ENCODE measurements at regions not wholly inside any gene's neighbourhood (a gene's known extent, or its start where the extent isn't known, plus 50 kb on each side); places are given as distances from the start of the nearest gene placed in this dataset.

GRCh38 chr4:93891244-93891643 is 62.7 kb downstream of the ATOH1 start:
- 64% methylated on average over 2 of the region's 2 CpGs for WGBS (ENCODE audit: insufficient coverage, insufficient replicate concordance, low lambda C conversion rate, missing lambda C conversion rate)
- intact Hi-C loops (cut with micrococcal nuclease; ENCODE audit: unreplicated experiment) (no loop called here), in situ Hi-C loops (cut with MboI) (loop anchor here (10.0 kb wide), 1 partner anchor 234 kb away; no protein-coding TSS in a partner anchor)
- ChIA-PET SMC1A (ENCODE audit: uncharacterized antibody, unreplicated experiment) (interaction anchor here (1.0 kb wide), 1 partner anchor 9 kb away, joined by 3 read pairs; no protein-coding TSS in a partner anchor), CTCF (no interaction called here), POLR2A (no interaction called here), RAD21 (ENCODE audit: unreplicated experiment) (interaction anchor here (1.7 kb wide), 1 partner anchor 11 kb away, joined by 4 read pairs; no protein-coding TSS in a partner anchor)
- H3K36me3 ChIP-seq (ENCODE audit: control insufficient read depth in 2 of 2, insufficient read depth in 2 of 2, low read length in 1 of 2) = no peaks in the 10 kb centered on the region
- no peak overlapping the region for H3K4me2 ChIP-seq (ENCODE audit: control insufficient read depth, insufficient read depth)
- H3K27me3 ChIP-seq (replicated peaks in 1 of 2; ENCODE audit: control insufficient read depth in 2 of 2, insufficient read depth in 2 of 2, low read length in 1 of 2) = no peaks in the 10 kb centered on the region
- no peak overlapping the region for H3K9ac ChIP-seq (ENCODE audit: control insufficient read depth, insufficient read depth, low read length)
- no peak for TF ChIP-seq RBBP5 (conservative IDR thresholded peaks at IDR 0.05)
- no peak for TF ChIP-seq SMAD5 (IDR thresholded peaks at IDR 0.05; ENCODE audit: low read depth)
- TF ChIP-seq IKZF2 (IDR thresholded peaks at IDR 0.05) = no peak
- no peak for TF ChIP-seq PAX8 (IDR thresholded peaks at IDR 0.05)
- TF ChIP-seq ATF7 (IDR thresholded peaks at IDR 0.05; ENCODE audit: low read depth) = no peak
- no peak for TF ChIP-seq SPI1 (IDR thresholded peaks at IDR 0.05; ENCODE audit: borderline replicate concordance, insufficient read depth, low read depth, low read length)
- TF ChIP-seq USF1 (IDR thresholded peaks at IDR 0.05; ENCODE audit: borderline replicate concordance, extremely low read length, insufficient read depth, low read depth, low read length) = no peak
- TF ChIP-seq TCF12 (IDR thresholded peaks at IDR 0.05; ENCODE audit: low read depth, low read length) = no peak
- no peak for TF ChIP-seq RCOR1 (conservative IDR thresholded peaks at IDR 0.05; ENCODE audit: low read depth, low read length)
- no peak for TF ChIP-seq IRF4 (IDR thresholded peaks at IDR 0.05; ENCODE audit: low read depth, low read length)
- TF ChIP-seq ASH2L (IDR thresholded peaks at IDR 0.05; ENCODE audit: borderline replicate concordance, low read depth) = no peak
- TF ChIP-seq ZZZ3 (IDR thresholded peaks at IDR 0.05; ENCODE audit: control insufficient read depth, insufficient read length, low read depth) = no peak
- no peak for TF ChIP-seq NR2F1 (conservative IDR thresholded peaks at IDR 0.05)
- no peak for FAIRE-seq
- no peaks in the 10 kb centered on the region for H3K9me3 ChIP-seq (replicated peaks; ENCODE audit: control insufficient read depth, insufficient read depth, low read length)
- DNase-seq (ENCODE audit: low read depth, low spot score) = no peak
- H3K79me2 ChIP-seq (ENCODE audit: control insufficient read depth, insufficient read depth, low read length) = no peaks in the 10 kb centered on the region
- H3K4me1 ChIP-seq (ENCODE audit: control insufficient read depth, insufficient read depth, low read length) = no peaks in the 10 kb centered on the region
- no peak overlapping the region for H2AFZ ChIP-seq (ENCODE audit: control insufficient read depth, low read depth, low read length)
- no TSS peak for BruUV-seq (replicated peaks)
- no peaks in the 10 kb centered on the region for H4K20me1 ChIP-seq (ENCODE audit: control insufficient read depth, insufficient read depth)
- H3K27ac ChIP-seq (ENCODE audit: control insufficient read depth, insufficient read depth) = no peak overlapping the region
- ATAC-seq = no peak
- H3K4me3 ChIP-seq = no peak overlapping the region

Measured in GM12878 (cell line).